Gastroesophageal sphincter (tissue), 4 donors: ENCODE measurements at regions not wholly inside any gene's neighbourhood (a gene's known extent, or its start where the extent isn't known, plus 50 kb on each side); places are given as distances from the start of the nearest gene placed in this dataset.

Experiments
- ATAC-seq: fragments of 150-250 bp; one replicate; pipeline ENCODE4 v1.9.1; 2016; ENCODE audit warnings: mild to moderate bottlenecking, moderate library complexity
- H3K27ac ChIP-seq, 4 donors: fragments of 200-600 bp; sonication (generic) in 3 of 4; 1 replicate in 3 of 4; 2 replicates in 1 of 4; pipeline ENCODE4 v1.5.1; 2016 to 2019
- H3K27me3 ChIP-seq: fragments of 200-600 bp; sonication (generic); one replicate; pipeline ENCODE4 v1.5.1; 2019
- H3K36me3 ChIP-seq, 2 donors: fragments of 200-600 bp; sonication (generic); one replicate each; pipeline ENCODE4 v1.5.1; 2019; ENCODE audit warnings: control low read depth in 1 of 2
- H3K4me1 ChIP-seq, 3 donors: fragments of 200-600 bp; sonication (generic); 1 replicate in 2 of 3; 2 replicates in 1 of 3; pipeline ENCODE4 v1.5.1; 2016 to 2019; ENCODE audit warnings: control low read depth in 2 of 3
- H3K4me3 ChIP-seq, 2 donors: fragments of 200-600 bp; sonication (generic); one replicate each; pipeline ENCODE4 v1.5.1; 2019; ENCODE audit warnings: mild to moderate bottlenecking in 1 of 2, moderate library complexity in 1 of 2
- H3K9me3 ChIP-seq, 3 donors: fragments of 200-600 bp; sonication (generic); one replicate each; pipeline ENCODE4 v1.5.1; 2017 to 2019; ENCODE audit warnings: control low read depth in 2 of 3
- CTCF ChIP-seq, 4 experiments: fragments of 200-600 bp in 2 of 4; fragments of 450-650 bp in 2 of 4; sonication (generic) in 1 of 4; IDR thresholded peaks; one replicate each; pipeline ENCODE4 v1.5.1; 2017 to 2019; ENCODE audit warnings: antibody characterized with exemption in 4 of 4, mild to moderate bottlenecking in 2 of 4, moderate library complexity in 2 of 4
- EP300 ChIP-seq: sonication (generic); formaldehyde crosslinking; IDR thresholded peaks from one replicate; pipeline ENCODE4 v1.6.1; 2017; ENCODE audit warnings: antibody characterized with exemption, mild to moderate bottlenecking
- POLR2A ChIP-seq, 2 donors: fragments of 450-650 bp; IDR thresholded peaks; one replicate each; pipeline ENCODE4 v1.6.1; 2017; ENCODE audit warnings: antibody characterized with exemption in 2 of 2, mild to moderate bottlenecking in 2 of 2, moderate library complexity in 1 of 2
- POLR2AphosphoS5 ChIP-seq: sonication (generic); formaldehyde crosslinking; IDR thresholded peaks from one replicate; pipeline ENCODE4 v1.6.1; 2017; ENCODE audit warnings: antibody characterized with exemption
- WGBS, 2 donors: methylation state at CpG; one replicate each; pipeline ENCODE4 v1.1.5; 2018; ENCODE audit warnings: low coverage in 1 of 2; 5-methylcytosine and 5-hydroxymethylcytosine counted together

- TF ChIP-seq POLR2AphosphoS5 = no peak
- no peak for TF ChIP-seq POLR2A (IDR thresholded peaks at IDR 0.05)
- TF ChIP-seq CTCF (IDR thresholded peaks at IDR 0.05) = no peak
- no peak for TF ChIP-seq EP300
- Histone ChIP-seq H3K4me3 (no peak overlapping the region), H3K36me3 (no peaks in the 10 kb centered on the region), H3K27me3 (no peaks in the 10 kb centered on the region), H3K27ac (no peak overlapping the region), H3K9me3 (no peaks in the 10 kb centered on the region), H3K4me1 (no peaks in the 10 kb centered on the region)
- WGBS, 2 donors = 68 to 88% methylated on average over 1 to 3 of the region's 4 CpGs
- no peak for ATAC-seq
Measured at GRCh38 chr4:149029056-149029651, 586.9 kb upstream of the NR3C2 start.

- Histone ChIP-seq H3K4me3 (no peak overlapping the region), H3K27ac (no peak overlapping the region), H3K9me3 (no peaks in the 10 kb centered on the region), H3K36me3 (no peaks in the 10 kb centered on the region), H3K27me3 (no peaks in the 10 kb centered on the region), H3K4me1 (no peaks in the 10 kb centered on the region)
- TF ChIP-seq POLR2AphosphoS5 (no peak), POLR2A (IDR thresholded peaks at IDR 0.05) (no peak), CTCF (IDR thresholded peaks at IDR 0.05) (no peak), EP300 (no peak)
- 81 to 89% methylated on average over 2 of the region's 2 CpGs for WGBS, 2 donors
- no peak for ATAC-seq
Measured at GRCh38 chr4:149026696-149027095, 584.5 kb upstream of the NR3C2 start.

DNA sequence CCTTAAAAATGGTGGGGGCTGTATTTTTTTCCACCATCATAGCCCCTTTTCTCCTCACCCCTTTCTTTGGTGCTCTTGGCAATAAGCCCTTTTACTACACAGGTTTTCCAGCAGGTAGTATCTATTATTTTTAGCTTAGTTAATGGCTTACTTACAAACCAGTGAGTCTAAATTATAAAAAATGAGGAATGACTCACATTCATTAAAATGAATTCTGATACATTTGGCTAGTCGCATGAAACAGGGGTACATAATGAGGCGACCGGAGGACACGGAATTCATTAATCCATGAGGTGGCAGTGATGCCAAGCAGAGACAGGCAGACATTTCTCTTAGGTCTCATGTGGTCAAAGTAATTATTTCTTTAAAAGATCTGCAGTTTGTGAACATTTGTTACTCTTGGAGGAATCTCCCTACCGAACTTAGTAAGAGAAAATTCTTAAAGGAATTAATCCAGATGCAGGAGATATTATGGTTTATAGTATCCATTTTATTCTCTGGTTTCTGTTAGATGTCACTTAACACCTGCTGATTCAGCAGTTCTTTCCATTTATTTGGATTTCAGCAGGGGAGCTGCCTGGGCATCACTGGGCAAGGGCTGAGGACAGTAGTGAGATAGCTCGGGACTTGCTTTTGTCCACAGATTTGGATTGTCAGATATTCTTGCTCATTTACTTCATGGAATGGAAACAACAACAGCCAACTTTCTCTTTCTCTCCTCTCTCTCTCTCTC lies 575.0 kb upstream of the NR3C2 start:
- no peak overlapping the region for H3K27ac ChIP-seq
- no peak overlapping the region for H3K4me3 ChIP-seq
- H3K4me1 ChIP-seq = no peaks in the 10 kb centered on the region
- no peak for ATAC-seq
- H3K36me3 ChIP-seq = no peaks in the 10 kb centered on the region
- H3K9me3 ChIP-seq = no peaks in the 10 kb centered on the region
- no peak for TF ChIP-seq CTCF (IDR thresholded peaks at IDR 0.05)
- TF ChIP-seq EP300 = no peak
- no peak for TF ChIP-seq POLR2AphosphoS5
- TF ChIP-seq POLR2A (IDR thresholded peaks at IDR 0.05) = no peak
- H3K27me3 ChIP-seq = no peaks in the 10 kb centered on the region
- 47 to 48% methylated on average over 6 of the region's 6 CpGs for WGBS, 2 donors

GRCh38 chr4:149009223-149009622 lies 567.0 kb upstream of the NR3C2 start:
- no peaks in the 10 kb centered on the region for H3K4me1 ChIP-seq
- 83 to 95% methylated on average over 2 of the region's 2 CpGs for WGBS, 2 donors
- TF ChIP-seq EP300 (no peak), CTCF (IDR thresholded peaks at IDR 0.05) (no peak), POLR2AphosphoS5 (no peak), POLR2A (IDR thresholded peaks at IDR 0.05) (no peak)
- no peaks in the 10 kb centered on the region for H3K27me3 ChIP-seq
- no peaks in the 10 kb centered on the region for H3K36me3 ChIP-seq
- no peak overlapping the region for H3K4me3 ChIP-seq
- H3K9me3 ChIP-seq = no peaks in the 10 kb centered on the region
- ATAC-seq = no peak
- no peak overlapping the region for H3K27ac ChIP-seq

DNA sequence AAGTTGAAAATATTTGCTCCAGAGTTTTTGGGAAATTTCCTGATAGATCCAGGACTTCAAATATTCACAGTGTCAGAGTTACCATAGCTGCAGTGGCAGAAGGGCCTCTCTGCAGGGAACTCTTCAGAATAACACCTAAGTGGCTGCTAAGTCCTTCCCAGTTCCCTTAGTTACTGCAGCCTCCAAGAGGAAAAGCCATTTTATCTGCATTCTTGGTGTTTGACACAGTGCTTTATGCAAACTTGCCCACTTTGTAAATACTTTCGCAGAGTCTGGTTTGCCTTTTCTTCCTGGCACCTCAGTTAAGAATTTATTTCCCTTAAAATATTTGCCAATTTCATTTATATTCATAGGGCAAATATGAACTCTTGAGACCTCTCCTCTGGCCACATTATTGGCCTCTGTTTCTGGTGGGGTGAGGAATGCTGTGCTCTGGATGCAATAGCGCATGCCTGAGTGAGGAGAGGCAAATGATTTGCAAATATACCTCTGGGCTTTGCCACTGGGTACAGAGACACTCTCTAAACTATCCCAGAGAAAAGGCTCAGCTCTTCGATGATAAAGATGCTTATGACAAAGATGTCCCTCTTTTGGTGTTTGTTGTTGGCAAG lies 566.3 kb upstream of the NR3C2 start:
- no peak for ATAC-seq
- Histone ChIP-seq H3K9me3 (no peaks in the 10 kb centered on the region), H3K4me1 (no peaks in the 10 kb centered on the region), H3K27me3 (no peaks in the 10 kb centered on the region), H3K36me3 (no peaks in the 10 kb centered on the region), H3K4me3 (no peak overlapping the region), H3K27ac (no peak overlapping the region)
- WGBS, 2 donors = 81 to 100% methylated on average over 2 to 3 of the region's 3 CpGs
- TF ChIP-seq CTCF (IDR thresholded peaks at IDR 0.05) (no peak), POLR2AphosphoS5 (no peak), EP300 (no peak), POLR2A (IDR thresholded peaks at IDR 0.05) (no peak)
